Coronary artery (tissue), 2 donors: ENCODE measurements at regions not wholly inside any gene's neighbourhood (a gene's known extent, or its start where the extent isn't known, plus 50 kb on each side); places are given as distances from the start of the nearest gene placed in this dataset.

Source experiments
- DNase-seq: peaks from one replicate; pipeline ENCODE4 v3.0.0-alpha.2; 2017; ENCODE audit warnings: low spot score
- H3K27ac ChIP-seq, 2 donors: fragments of 200-600 bp; sonication (generic); one replicate each; pipeline ENCODE4 v1.5.1; 2016 to 2019
- H3K4me3 ChIP-seq: fragments of 200-600 bp; sonication (generic); 2 replicates; pipeline ENCODE4 v1.5.1; 2016; ENCODE audit warnings: mild to moderate bottlenecking, moderate library complexity
- TF ChIP-seq, protein P1 (sequence below): fragments of 200-600 bp; sonication (generic); IDR thresholded peaks from one replicate; pipeline ENCODE4 v1.5.1; 2019; ENCODE audit warnings: antibody characterized with exemption

DNA sequence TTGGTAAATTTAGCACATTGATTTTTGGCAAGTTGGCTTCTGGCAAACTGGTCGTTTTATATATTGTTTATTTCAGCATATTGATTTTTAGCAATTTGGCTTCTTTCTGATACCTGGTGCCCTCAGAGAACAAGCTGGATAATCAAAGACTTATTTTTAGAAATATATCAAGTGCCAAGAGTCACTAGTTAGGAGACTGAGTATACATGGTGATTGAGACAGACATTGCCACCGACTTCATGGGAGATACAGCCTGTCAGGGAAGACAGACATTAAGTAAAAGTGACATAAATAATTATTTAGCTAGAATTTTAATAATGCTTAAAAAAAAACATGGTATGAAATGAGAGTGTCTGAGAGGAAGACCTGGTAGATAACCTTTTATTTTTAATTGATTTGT lies 242.3 kb upstream of the MTNR1B start:
- no peak for DNase-seq
- TF ChIP-seq, protein P1, sequence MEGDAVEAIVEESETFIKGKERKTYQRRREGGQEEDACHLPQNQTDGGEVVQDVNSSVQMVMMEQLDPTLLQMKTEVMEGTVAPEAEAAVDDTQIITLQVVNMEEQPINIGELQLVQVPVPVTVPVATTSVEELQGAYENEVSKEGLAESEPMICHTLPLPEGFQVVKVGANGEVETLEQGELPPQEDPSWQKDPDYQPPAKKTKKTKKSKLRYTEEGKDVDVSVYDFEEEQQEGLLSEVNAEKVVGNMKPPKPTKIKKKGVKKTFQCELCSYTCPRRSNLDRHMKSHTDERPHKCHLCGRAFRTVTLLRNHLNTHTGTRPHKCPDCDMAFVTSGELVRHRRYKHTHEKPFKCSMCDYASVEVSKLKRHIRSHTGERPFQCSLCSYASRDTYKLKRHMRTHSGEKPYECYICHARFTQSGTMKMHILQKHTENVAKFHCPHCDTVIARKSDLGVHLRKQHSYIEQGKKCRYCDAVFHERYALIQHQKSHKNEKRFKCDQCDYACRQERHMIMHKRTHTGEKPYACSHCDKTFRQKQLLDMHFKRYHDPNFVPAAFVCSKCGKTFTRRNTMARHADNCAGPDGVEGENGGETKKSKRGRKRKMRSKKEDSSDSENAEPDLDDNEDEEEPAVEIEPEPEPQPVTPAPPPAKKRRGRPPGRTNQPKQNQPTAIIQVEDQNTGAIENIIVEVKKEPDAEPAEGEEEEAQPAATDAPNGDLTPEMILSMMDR, result no peak
- no peak overlapping the region for H3K27ac ChIP-seq
- H3K4me3 ChIP-seq, result no peak overlapping the region

DNA sequence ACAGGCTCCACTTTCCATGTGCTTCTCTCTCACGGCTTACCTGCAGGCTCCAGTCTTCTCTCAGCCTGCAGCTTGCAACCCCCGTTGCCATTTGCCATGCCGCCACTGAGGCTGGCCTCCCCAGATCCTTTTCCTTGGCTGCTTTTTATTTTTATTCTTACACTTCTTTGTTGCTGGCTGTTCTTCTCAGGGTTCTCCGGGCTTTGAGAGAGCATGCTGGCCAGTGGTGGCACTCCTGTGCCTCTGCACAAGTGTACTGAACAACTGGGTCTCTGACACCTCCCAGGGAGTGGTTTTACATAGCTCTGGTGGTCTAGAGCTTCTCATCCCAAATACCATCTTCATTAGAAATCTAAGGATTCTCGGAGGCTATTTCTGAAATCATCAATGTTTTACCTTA lies 241.7 kb upstream of the MTNR1B start:
- H3K27ac ChIP-seq, result no peak overlapping the region
- no peak for DNase-seq
- TF ChIP-seq, protein P1, result no peak

DNA sequence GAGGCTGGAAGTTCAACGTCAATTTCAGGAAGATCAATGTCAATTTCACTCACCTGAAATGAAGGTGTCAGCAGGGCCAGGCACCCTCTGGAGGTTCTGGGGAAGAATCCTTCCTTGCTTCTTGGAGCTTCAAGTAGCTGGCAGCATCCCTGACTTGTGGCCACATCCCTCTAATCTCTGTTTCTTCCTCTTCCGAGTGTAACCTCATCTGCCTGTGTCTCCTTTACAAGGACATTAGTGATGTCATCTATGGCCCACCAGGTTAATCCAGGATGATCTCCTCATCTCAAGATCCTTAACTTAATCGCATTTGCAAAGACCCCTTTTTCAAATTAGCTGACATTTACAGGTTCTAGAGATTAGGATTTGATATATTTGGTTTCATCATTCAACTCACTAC lies 240.8 kb upstream of the MTNR1B start:
- Histone ChIP-seq H3K4me3 (no peak overlapping the region), H3K27ac (no peak overlapping the region)
- TF ChIP-seq, protein P1, result no peak
- DNase-seq, result no peak

More for the DNA sequence above, 241.7 kb upstream of the MTNR1B start:
- H3K4me3 ChIP-seq, result no peak overlapping the region

DNA sequence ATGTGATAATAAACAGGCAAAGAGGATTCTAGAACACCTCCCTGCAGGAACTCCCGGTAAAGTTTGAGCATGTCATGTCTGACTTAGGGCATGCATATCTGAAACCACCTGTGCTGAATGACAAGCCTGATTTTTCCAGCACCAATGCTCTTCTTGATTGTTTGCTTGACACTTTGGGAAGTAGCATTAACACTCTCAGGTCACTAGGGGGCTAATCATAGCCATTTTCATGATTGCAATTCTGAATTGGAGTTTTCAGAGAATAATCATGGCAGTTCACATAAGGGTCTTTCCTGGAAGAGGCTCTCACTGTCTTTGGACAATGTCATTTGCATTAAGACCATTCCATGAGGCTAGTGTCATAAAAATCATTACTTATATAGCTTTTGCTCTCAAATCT lies 234.4 kb upstream of the MTNR1B start:
- TF ChIP-seq, protein P1, result no peak
- no peak overlapping the region for H3K27ac ChIP-seq
- no peak overlapping the region for H3K4me3 ChIP-seq
- DNase-seq, result no peak

DNA sequence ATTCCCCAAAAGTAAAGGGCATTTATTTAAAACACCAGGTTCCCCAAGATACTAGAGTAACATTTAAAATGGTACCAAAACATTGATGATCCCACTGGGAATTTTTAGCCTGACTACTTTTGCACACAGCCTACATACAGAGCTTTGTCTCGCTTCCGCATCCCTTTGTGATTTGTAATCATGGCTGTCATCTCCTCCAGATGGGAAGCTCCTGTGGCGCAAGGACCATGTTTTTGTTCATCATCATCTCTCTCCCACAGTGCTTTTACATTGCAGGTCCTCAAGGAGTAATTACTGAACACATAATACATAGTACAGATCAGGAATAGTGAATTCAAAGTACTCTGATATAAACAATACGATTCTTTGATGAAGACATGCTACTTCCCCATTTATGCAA lies 231.2 kb upstream of the MTNR1B start:
- TF ChIP-seq, protein P1, result no peak
- DNase-seq, result no peak
- Histone ChIP-seq H3K27ac (no peak overlapping the region), H3K4me3 (no peak overlapping the region)

DNA sequence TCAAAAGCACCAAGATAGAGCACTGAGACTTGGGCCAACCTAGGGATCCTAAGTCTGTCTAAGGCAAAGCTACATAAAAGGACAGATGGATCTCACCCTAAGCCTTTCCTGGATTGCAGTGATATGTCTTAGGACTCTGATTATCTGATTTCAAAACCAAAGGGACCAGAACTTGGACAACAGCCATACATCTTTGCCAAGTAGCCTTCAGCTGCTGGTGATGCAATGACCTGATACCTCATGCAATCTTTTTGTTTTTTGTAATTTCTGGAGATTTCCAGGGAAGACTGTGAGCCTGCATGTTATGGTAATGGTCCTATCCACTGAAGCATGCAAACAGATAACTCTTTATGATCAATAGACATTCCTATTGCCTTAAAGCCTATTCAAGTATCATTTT lies 230.4 kb upstream of the MTNR1B start:
- Histone ChIP-seq H3K4me3 (no peak overlapping the region), H3K27ac (no peak overlapping the region)
- TF ChIP-seq, protein P1, result no peak
- DNase-seq, result no peak

DNA sequence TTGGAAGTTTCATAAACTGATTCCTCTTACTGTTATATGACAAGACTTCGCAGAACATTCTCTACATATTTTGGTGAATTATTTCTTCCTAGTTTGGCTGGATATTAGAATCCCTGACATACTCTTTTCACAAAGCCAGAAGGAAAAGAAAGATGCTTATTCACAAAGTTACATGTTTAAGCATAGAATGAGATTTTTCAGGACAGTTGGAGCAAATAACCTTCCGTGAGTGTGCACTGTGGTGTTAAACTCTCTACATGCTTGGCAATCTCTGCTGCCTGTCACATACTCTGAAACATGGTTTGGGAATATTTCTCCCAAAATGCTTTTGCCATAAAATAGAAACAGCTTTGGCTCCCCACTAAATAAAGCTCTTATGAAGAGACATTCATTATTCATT lies 230.0 kb upstream of the MTNR1B start:
- no peak overlapping the region for H3K4me3 ChIP-seq
- no peak overlapping the region for H3K27ac ChIP-seq
- no peak for DNase-seq
- TF ChIP-seq, protein P1, result no peak
